LNCaP clone FGC (cell line): ENCODE measurements at regions not wholly inside any gene's neighbourhood (a gene's known extent, or its start where the extent isn't known, plus 50 kb on each side); places are given as distances from the start of the nearest gene placed in this dataset.
"Not testable (repeated sequence)": the region's sequence is repeated elsewhere in the genome, so short reads cannot be mapped to it uniquely, and the experiment has no call there.

Source experiments
- DNase-seq: peaks from one replicate; pipeline ENCODE4 v3.0.0-alpha.2; 2011; ENCODE audit warnings: low read depth
- H3K4me3 ChIP-seq: 2 replicates; pipeline ENCODE4 v1.5.1; 2011; ENCODE audit warnings: mild to moderate bottlenecking, low read depth, low read length, control low read depth
- CTCF ChIP-seq: IDR thresholded peaks from 2 replicates; pipeline ENCODE4 v1.5.1; 2012; ENCODE audit warnings: mild to moderate bottlenecking; ENCODE audit not compliant: control insufficient read depth, insufficient read depth; ENCODE audit errors: extremely low read depth

- no peak for DNase-seq
- H3K4me3 ChIP-seq, result no peak overlapping the region
- no peak for TF ChIP-seq CTCF
These were observed 86.4 kb upstream of the RPH3A start for GRCh38 chr12:112705037-112705632.

- TF ChIP-seq CTCF, result no peak
- no peak for DNase-seq
These were observed 81.1 kb upstream of the RPH3A start for GRCh38 chr12:112710414-112710813.

GRCh38 chr12:112711026-112711425, 80.5 kb upstream of the RPH3A start:
- H3K4me3 ChIP-seq, result no peak overlapping the region
- no peak for TF ChIP-seq CTCF
- no peak for DNase-seq

More at GRCh38 chr12:112710414-112710813, 81.1 kb upstream of the RPH3A start:
- H3K4me3 ChIP-seq, result no peak overlapping the region

- no peak for DNase-seq
- TF ChIP-seq CTCF, result no peak
- H3K4me3 ChIP-seq, result no peak overlapping the region
These were observed 80.0 kb upstream of the RPH3A start for GRCh38 chr12:112711507-112711906.

- H3K4me3 ChIP-seq, DNase-seq: not testable (repeated sequence)
These were observed 78.8 kb upstream of the RPH3A start for GRCh38 chr12:112712751-112713150.

- no peak overlapping the region for H3K4me3 ChIP-seq
- no peak for DNase-seq
- TF ChIP-seq CTCF, result no peak
These were observed 78.1 kb upstream of the RPH3A start for GRCh38 chr12:112713471-112713870.

- no peak overlapping the region for H3K4me3 ChIP-seq
- no peak for TF ChIP-seq CTCF
- DNase-seq, result no peak
These were observed 77.3 kb upstream of the RPH3A start for GRCh38 chr12:112714166-112714710.
